Hematopoietic multipotent progenitor cell treated with erythropoietin and hydrocortisone succinate and interleukin-3 and kit ligand, for 4 days (in vitro differentiated cells): ENCODE measurements at regions not wholly inside any gene's neighbourhood (a gene's known extent, or its start where the extent isn't known, plus 50 kb on each side); places are given as distances from the start of the nearest gene placed in this dataset.
"Not testable (repeated sequence)": the region's sequence is repeated elsewhere in the genome, so short reads cannot be mapped to it uniquely, and the experiment has no call there.

ENCODE experiments used
- DNase-seq: peaks from one replicate; pipeline ENCODE4 v3.0.0-alpha.2; 2015

GRCh38 chr5:57776035-57776434 is 293.4 kb upstream of the ACTBL2 start:
- DNase-seq: no peak

GRCh38 chr5:57774439-57774838 is 291.8 kb upstream of the ACTBL2 start:
- no peak for DNase-seq

- DNase-seq: peak; percentile 78
Measured at GRCh38 chr5:57772512-57772911, 289.9 kb upstream of the ACTBL2 start.

GRCh38 chr5:57770039-57770438 is 287.4 kb upstream of the ACTBL2 start:
- DNase-seq: peak; percentile 56

- no peak for DNase-seq
Measured at GRCh38 chr5:57768745-57769144, 286.1 kb upstream of the ACTBL2 start.

- no peak for DNase-seq
Measured at GRCh38 chr5:57764479-57765089, 282.0 kb upstream of the ACTBL2 start.

- no peak for DNase-seq
Measured at GRCh38 chr5:57761513-57761912, 278.9 kb upstream of the ACTBL2 start.

- no peak for DNase-seq
Measured at GRCh38 chr5:57754616-57755015, 272.0 kb upstream of the ACTBL2 start.

- no peak for DNase-seq
Measured at GRCh38 chr5:57753446-57753845, 270.8 kb upstream of the ACTBL2 start.

GRCh38 chr5:57751710-57752109 is 269.1 kb upstream of the ACTBL2 start:
- DNase-seq: no peak

GRCh38 chr5:57750891-57751290 is 268.3 kb upstream of the ACTBL2 start:
- no peak for DNase-seq

GRCh38 chr5:57750282-57750681 is 267.7 kb upstream of the ACTBL2 start:
- no peak for DNase-seq

GRCh38 chr5:57749396-57749795 is 266.8 kb upstream of the ACTBL2 start:
- DNase-seq: no peak

- DNase-seq: no peak
Measured at GRCh38 chr5:57745700-57746651, 263.4 kb upstream of the ACTBL2 start.

GRCh38 chr5:57745029-57745428 is 262.4 kb upstream of the ACTBL2 start:
- DNase-seq: no peak

- no peak for DNase-seq
Measured at GRCh38 chr5:57741336-57741735, 258.7 kb upstream of the ACTBL2 start.

GRCh38 chr5:57738787-57739186 is 256.2 kb upstream of the ACTBL2 start:
- DNase-seq: no peak

GRCh38 chr5:57738301-57738700 is 255.7 kb upstream of the ACTBL2 start:
- DNase-seq: no peak

GRCh38 chr5:57736716-57737115 is 254.1 kb upstream of the ACTBL2 start:
- no peak for DNase-seq

- DNase-seq: not testable (repeated sequence)
Measured at GRCh38 chr5:57735279-57736153, 252.9 kb upstream of the ACTBL2 start.

GRCh38 chr5:57734296-57734695 is 251.7 kb upstream of the ACTBL2 start:
- no peak for DNase-seq

- DNase-seq: no peak
Measured at GRCh38 chr5:57727591-57727990, 245.0 kb upstream of the ACTBL2 start.
